ENCODE measurements at regions not wholly inside any gene's neighbourhood (a gene's known extent, or its start where the extent isn't known, plus 50 kb on each side); places are given as distances from the start of the nearest gene placed in this dataset.

GRCh38 chr18:10045296-10045891 is 131.6 kb downstream of the VAPA start:
- TF ChIP-seq CTCF (IDR thresholded peaks at IDR 0.05; ENCODE audit: poor library complexity, severe bottlenecking), result no peak
- TF ChIP-seq EP300 (conservative IDR thresholded peaks at IDR 0.05; ENCODE audit: poor library complexity, severe bottlenecking), result no peak
